GM12872 (cell line): ENCODE measurements at regions not wholly inside any gene's neighbourhood (a gene's known extent, or its start where the extent isn't known, plus 50 kb on each side); places are given as distances from the start of the nearest gene placed in this dataset.

Experiments
- CTCF ChIP-seq: IDR thresholded peaks from 3 replicates; pipeline ENCODE4 v1.5.1; 2011; ENCODE audit warnings: low read depth, mild to moderate bottlenecking, low read length, moderate library complexity; ENCODE audit not compliant: insufficient read depth

- TF ChIP-seq CTCF: no peak
These were observed 518.1 kb downstream of the FSCB start for GRCh38 chr14:43988989-43989388.

- no peak for TF ChIP-seq CTCF
These were observed 523.4 kb downstream of the FSCB start for GRCh38 chr14:43983721-43984120.

- no peak for TF ChIP-seq CTCF
These were observed 525.8 kb downstream of the FSCB start for GRCh38 chr14:43981135-43981768.

GRCh38 chr14:43956741-43957140 is 550.3 kb downstream of the FSCB start:
- no peak for TF ChIP-seq CTCF

- TF ChIP-seq CTCF: no peak
These were observed 557.7 kb downstream of the FSCB start for GRCh38 chr14:43949400-43949799.

- TF ChIP-seq CTCF: no peak
These were observed 567.2 kb downstream of the FSCB start for GRCh38 chr14:43939836-43940235.

DNA sequence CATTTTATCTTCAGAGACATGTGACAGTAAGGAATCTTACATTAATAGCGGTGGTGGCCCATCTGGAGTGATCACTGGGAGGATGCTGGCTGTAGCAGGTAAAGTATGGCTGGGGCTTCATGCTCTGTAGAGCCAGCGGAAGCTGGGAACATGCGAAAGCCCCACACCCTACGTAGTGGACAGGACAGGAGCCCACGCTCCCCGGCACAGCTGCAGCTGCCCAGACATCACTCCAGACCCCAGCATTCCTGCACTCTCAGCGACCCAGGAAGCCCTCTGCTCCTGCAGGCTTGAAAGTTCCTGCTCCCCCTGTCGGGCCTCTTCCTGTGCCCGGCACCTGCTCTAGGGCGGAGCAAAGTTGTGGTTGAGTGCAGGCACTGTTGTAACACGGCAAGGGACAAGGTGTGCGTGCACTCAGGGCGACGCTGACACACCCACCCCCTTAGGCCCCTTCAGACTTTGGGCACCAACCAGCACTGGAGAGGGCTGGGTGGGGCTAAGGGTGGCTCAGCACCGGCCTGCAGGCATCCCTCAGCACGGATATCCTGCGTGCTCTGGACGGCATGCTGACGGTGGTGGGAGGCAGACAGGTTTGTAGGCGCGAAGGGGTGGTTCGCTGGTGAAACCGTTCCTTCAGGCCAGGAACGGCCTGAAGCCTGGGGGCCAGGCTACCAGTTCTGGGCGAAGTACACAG is 568.3 kb downstream of the FSCB start:
- no peak for TF ChIP-seq CTCF
